AG09319 (cell line): ENCODE measurements at regions not wholly inside any gene's neighbourhood (a gene's known extent, or its start where the extent isn't known, plus 50 kb on each side); places are given as distances from the start of the nearest gene placed in this dataset.
"Not testable (repeated sequence)": the region's sequence is repeated elsewhere in the genome, so short reads cannot be mapped to it uniquely, and the experiment has no call there.

ENCODE experiments used
- DNase-seq: peaks from one replicate; pipeline ENCODE4 v3.0.0-alpha.2; 2010; ENCODE audit warnings: low read depth; ENCODE audit errors: extremely low read depth
- CTCF ChIP-seq: IDR thresholded peaks from 2 replicates; pipeline ENCODE4 v1.5.1; 2011; ENCODE audit warnings: low read depth, mild to moderate bottlenecking, inconsistent platforms, low read length, moderate library complexity

GRCh38 chr17:5915337-5915736 lies 154.8 kb upstream of the WSCD1 start:
- no peak for TF ChIP-seq CTCF
- DNase-seq, result no peak

GRCh38 chr17:5919089-5919488 lies 151.1 kb upstream of the WSCD1 start:
- no peak for DNase-seq
- TF ChIP-seq CTCF, result no peak

GRCh38 chr17:5921512-5922282 lies 148.5 kb upstream of the WSCD1 start:
- DNase-seq, result no peak
- TF ChIP-seq CTCF, result no peak

- DNase-seq, result no peak
- TF ChIP-seq CTCF, result no peak
Measured at GRCh38 chr17:5922476-5922875, 147.7 kb upstream of the WSCD1 start.

- TF ChIP-seq CTCF, result no peak
Measured at GRCh38 chr17:5929721-5930120, 140.5 kb upstream of the WSCD1 start.

GRCh38 chr17:5930555-5930954 lies 139.6 kb upstream of the WSCD1 start:
- DNase-seq, result not testable (repeated sequence)

More at GRCh38 chr17:5929721-5930120, 140.5 kb upstream of the WSCD1 start:
- DNase-seq, result no peak

- TF ChIP-seq CTCF, result no peak
- no peak for DNase-seq
Measured at GRCh38 chr17:5931616-5932015, 138.6 kb upstream of the WSCD1 start.

- no peak for TF ChIP-seq CTCF
- DNase-seq, result no peak
Measured at GRCh38 chr17:5933430-5933829, 136.7 kb upstream of the WSCD1 start.
